SK-N-SH (cell line): ENCODE measurements at regions not wholly inside any gene's neighbourhood (a gene's known extent, or its start where the extent isn't known, plus 50 kb on each side); places are given as distances from the start of the nearest gene placed in this dataset.

Experiments used
- CTCF ChIA-PET: fragments of 300-600, 350-600 bp; formaldehyde crosslinking; extraction: SDS; loops from one replicate; lab custom pipeline; 2021; lab: Yijun Ruan, JAX
- POLR2A ChIA-PET: fragments of 350-600 bp; sonication (Branson Sonifier 250); formaldehyde crosslinking; extraction: SDS; loops from one replicate; lab custom pipeline; 2020; ENCODE audit warnings: antibody characterized with exemption, inconsistent platforms; lab: Yijun Ruan, JAX
- DNase-seq: peaks from one replicate; pipeline ENCODE4 v3.0.0; 2012
- H2AFZ ChIP-seq: fragments of 200-600 bp; sonication (generic); 2 replicates; pipeline ENCODE4 v1.8.1; 2016; ENCODE audit warnings: antibody characterized with exemption, mild to moderate bottlenecking, low read depth
- H3F3A ChIP-seq: fragments of 200-600 bp; sonication (generic); replicated peaks from 2 replicates; pipeline ENCODE3; 2016; ENCODE audit warnings: antibody characterized with exemption, mild to moderate bottlenecking; ENCODE audit not compliant: insufficient read depth
- H3K27ac ChIP-seq, 2 experiments: fragments of 200-500 bp in 1 of 2; fragments of 200-600 bp in 1 of 2; sonication (Bioruptor generic) in 1 of 2; sonication (generic), shearing (Covaris generic) in 1 of 2; 2 replicates each; pipeline versions ENCODE4 v1.5.1 to v1.6.1; 2014 to 2016; ENCODE audit warnings: low read depth in 2 of 2, inconsistent platforms in 1 of 2, low read length in 1 of 2, mild to moderate bottlenecking in 1 of 2, mixed read lengths in 1 of 2
- H3K27me3 ChIP-seq: fragments of 200-600 bp; sonication (generic), shearing (Covaris generic); 2 replicates; pipeline ENCODE4 v1.6.1; 2016; ENCODE audit warnings: mixed run types; ENCODE audit not compliant: insufficient read depth
- H3K36me3 ChIP-seq, 2 experiments: fragments of 200-500 bp in 1 of 2; fragments of 200-600 bp in 1 of 2; sonication (Bioruptor generic) in 1 of 2; sonication (generic) in 1 of 2; replicated peaks in 1 of 2; 2 replicates each; pipeline versions ENCODE3 to v1.5.1; 2014 to 2016; ENCODE audit warnings: low read length in 1 of 2, mild to moderate bottlenecking in 1 of 2; ENCODE audit not compliant: insufficient read depth in 2 of 2, control insufficient read depth in 1 of 2
- H3K4me1 ChIP-seq, 2 experiments: fragments of 200-500 bp in 1 of 2; fragments of 200-600 bp in 1 of 2; sonication (Bioruptor generic) in 1 of 2; sonication (generic), shearing (Covaris generic) in 1 of 2; 2 replicates each; pipeline versions ENCODE4 v1.5.1 to v1.6.1; 2014 to 2016; ENCODE audit warnings: low read depth in 1 of 2, low read length in 1 of 2, mixed run types in 1 of 2; ENCODE audit not compliant: insufficient read depth in 2 of 2, control insufficient read depth in 1 of 2
- H3K4me2 ChIP-seq: fragments of 200-600 bp; sonication (generic), shearing (Covaris generic); 2 replicates; pipeline ENCODE4 v1.6.1; 2017; ENCODE audit warnings: mixed run types
- H3K4me3 ChIP-seq, 2 experiments: fragments of 200-500 bp in 1 of 2; fragments of 200-600 bp in 1 of 2; sonication (Bioruptor generic) in 1 of 2; sonication (generic), shearing (Covaris generic) in 1 of 2; 2 replicates each; pipeline versions ENCODE4 v1.5.1 to v1.8.1; 2014 to 2016; ENCODE audit warnings: low read depth in 2 of 2, inconsistent platforms in 1 of 2, low read length in 1 of 2, mild to moderate bottlenecking in 1 of 2, mixed read lengths in 1 of 2, moderate library complexity in 1 of 2
- H3K79me2 ChIP-seq: fragments of 200-600 bp; sonication (generic); 2 replicates; pipeline ENCODE4 v1.8.1; 2017; ENCODE audit warnings: mild to moderate bottlenecking; ENCODE audit not compliant: insufficient read depth
- H3K9ac ChIP-seq: fragments of 200-600 bp; sonication (generic); 2 replicates; pipeline ENCODE4 v1.6.1; 2017; ENCODE audit warnings: mixed run types
- H3K9me2 ChIP-seq: fragments of 200-600 bp; sonication (generic); 2 replicates; pipeline ENCODE4 v1.6.1; 2017; ENCODE audit warnings: mixed run types
- H3K9me3 ChIP-seq: fragments of 200-600 bp; sonication (generic); 2 replicates; pipeline ENCODE4 v1.6.1; 2017; ENCODE audit warnings: mixed run types, mild to moderate bottlenecking, moderate library complexity
- H4K20me1 ChIP-seq: fragments of 200-600 bp; sonication (generic); 2 replicates; pipeline ENCODE4 v1.6.1; 2017; ENCODE audit warnings: mild to moderate bottlenecking, mixed run types; ENCODE audit not compliant: insufficient read depth
- FOSL2 ChIP-seq: IDR thresholded peaks from 2 replicates; pipeline ENCODE4 v1.4.0; 2012; ENCODE audit warnings: low read depth, mild to moderate bottlenecking, moderate library complexity, borderline replicate concordance
- NFIC ChIP-seq: IDR thresholded peaks from 2 replicates; pipeline ENCODE4 v1.4.0; 2012; ENCODE audit warnings: borderline replicate concordance
- POLR2AphosphoS5 ChIP-seq: IDR thresholded peaks from 2 replicates; pipeline ENCODE4 v1.6.1; 2012; ENCODE audit warnings: low read depth, low read length
- RXRA ChIP-seq: IDR thresholded peaks from 2 replicates; pipeline ENCODE4 v1.4.0; 2012; ENCODE audit warnings: low read depth, mild to moderate bottlenecking, borderline replicate concordance
- TCF12 ChIP-seq: IDR thresholded peaks from 2 replicates; pipeline ENCODE4 v1.4.0; 2012
- YY1 ChIP-seq: IDR thresholded peaks from 2 replicates; pipeline ENCODE4 v1.4.0; 2012; ENCODE audit warnings: low read depth, mild to moderate bottlenecking
- WGBS: methylation state at CpG from one replicate; pipeline ENCODE4 v1.1.6; 2017; ENCODE audit warnings: low lambda C conversion rate; 5-methylcytosine and 5-hydroxymethylcytosine counted together
- TF ChIP-seq, protein P1 (sequence below): fragments of 200-600 bp; sonication (generic); IDR thresholded peaks from 2 replicates; pipeline ENCODE4 v1.6.1; 2017; ENCODE audit warnings: antibody characterized with exemption, mild to moderate bottlenecking, moderate library complexity

- peak; percentile 49; the same call in 1 of the 2 replicates for TF ChIP-seq NFIC
- no peak for TF ChIP-seq YY1
- TF ChIP-seq POLR2AphosphoS5 = no peak
- 82% methylated on average over 21 of the region's 24 CpGs for WGBS
- peaks cover 33 to 55% of the 10 kb centered on the region in 2 experiments; a peak in 3 of 4 replicates for H3K4me1 ChIP-seq
- DNase-seq = no peak
- no peaks in the 10 kb centered on the region for H3K27me3 ChIP-seq
- H2AFZ ChIP-seq = no peak overlapping the region
- peaks cover 100% of the 10 kb centered on the region for H4K20me1 ChIP-seq
- no peaks in the 10 kb centered on the region for H3K9me3 ChIP-seq
- H3K36me3 ChIP-seq = peaks cover under 1 to 16% of the 10 kb centered on the region in 2 experiments
- peak overlapping the region; percentile 30; the same call in 1 of the 2 replicates for H3K4me2 ChIP-seq
- POLR2A ChIA-PET = no interaction called here
- peak overlapping the region; percentile 43 to 47; a peak in 3 of 4 replicates for H3K27ac ChIP-seq
- H3F3A ChIP-seq = peaks cover 5% of the 10 kb centered on the region
- H3K4me3 ChIP-seq = no peak overlapping the region
- no peaks in the 10 kb centered on the region for H3K9me2 ChIP-seq
- CTCF ChIA-PET = interaction anchor here (1.0 to 1.2 kb wide), 2 partner anchors 57 to 84 kb away, joined by 3 read pairs; no protein-coding TSS in a partner anchor
- peaks cover 98% of the 10 kb centered on the region for H3K79me2 ChIP-seq
- 0 out of 2 replicates have a peak overlapping the region, but pooled peaks have one; percentile 9 for H3K9ac ChIP-seq
These were observed 68.9 kb downstream of the NCOR2 start for GRCh38 chr12:124498275-124499189.

GRCh38 chr12:124497658-124498057 is 69.8 kb downstream of the NCOR2 start:
- H3K9me3 ChIP-seq = no peaks in the 10 kb centered on the region
- TF ChIP-seq TCF12 (no peak), YY1 (no peak), RXRA (no peak)
- peaks cover 98% of the 10 kb centered on the region for H3K79me2 ChIP-seq
- H3K9ac ChIP-seq = no peak overlapping the region
- peak; percentile 61 for DNase-seq
- H3K4me2 ChIP-seq = peak overlapping the region; percentile 30; the same call in 1 of the 2 replicates
- peak overlapping the region in 1 of 2 experiments; percentile 39; a peak in 2 of 4 replicates for H3K27ac ChIP-seq
- WGBS = 75% methylated on average over 4 of the region's 7 CpGs
- CTCF ChIA-PET = interaction anchor here (1.0 to 1.2 kb wide), 2 partner anchors 53 to 56 kb away, joined by 3 read pairs; no protein-coding TSS in a partner anchor
- peaks cover 33 to 57% of the 10 kb centered on the region in 2 experiments; a peak in 3 of 4 replicates for H3K4me1 ChIP-seq
- H3K27me3 ChIP-seq = no peaks in the 10 kb centered on the region
- H3K36me3 ChIP-seq = peaks cover 5 to 21% of the 10 kb centered on the region in 2 experiments
- H2AFZ ChIP-seq = no peak overlapping the region
- H4K20me1 ChIP-seq = peaks cover 100% of the 10 kb centered on the region
- no peaks in the 10 kb centered on the region for H3K9me2 ChIP-seq
- peaks cover 5% of the 10 kb centered on the region for H3F3A ChIP-seq
- H3K4me3 ChIP-seq = no peak overlapping the region
- POLR2A ChIA-PET = no interaction called here

GRCh38 chr12:124497039-124497438 is 70.4 kb downstream of the NCOR2 start:
- H3K36me3 ChIP-seq = peaks cover 5 to 23% of the 10 kb centered on the region in 2 experiments
- H4K20me1 ChIP-seq = peaks cover 100% of the 10 kb centered on the region
- peak overlapping the region in 1 of 2 experiments; percentile 39; a peak in 1 of 4 replicates for H3K27ac ChIP-seq
- no peak for TF ChIP-seq FOSL2
- TF ChIP-seq TCF12 = no peak
- TF ChIP-seq, protein P1, sequence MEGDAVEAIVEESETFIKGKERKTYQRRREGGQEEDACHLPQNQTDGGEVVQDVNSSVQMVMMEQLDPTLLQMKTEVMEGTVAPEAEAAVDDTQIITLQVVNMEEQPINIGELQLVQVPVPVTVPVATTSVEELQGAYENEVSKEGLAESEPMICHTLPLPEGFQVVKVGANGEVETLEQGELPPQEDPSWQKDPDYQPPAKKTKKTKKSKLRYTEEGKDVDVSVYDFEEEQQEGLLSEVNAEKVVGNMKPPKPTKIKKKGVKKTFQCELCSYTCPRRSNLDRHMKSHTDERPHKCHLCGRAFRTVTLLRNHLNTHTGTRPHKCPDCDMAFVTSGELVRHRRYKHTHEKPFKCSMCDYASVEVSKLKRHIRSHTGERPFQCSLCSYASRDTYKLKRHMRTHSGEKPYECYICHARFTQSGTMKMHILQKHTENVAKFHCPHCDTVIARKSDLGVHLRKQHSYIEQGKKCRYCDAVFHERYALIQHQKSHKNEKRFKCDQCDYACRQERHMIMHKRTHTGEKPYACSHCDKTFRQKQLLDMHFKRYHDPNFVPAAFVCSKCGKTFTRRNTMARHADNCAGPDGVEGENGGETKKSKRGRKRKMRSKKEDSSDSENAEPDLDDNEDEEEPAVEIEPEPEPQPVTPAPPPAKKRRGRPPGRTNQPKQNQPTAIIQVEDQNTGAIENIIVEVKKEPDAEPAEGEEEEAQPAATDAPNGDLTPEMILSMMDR = no peak
- TF ChIP-seq, all 33 proteins: peak for 0
- H3K79me2 ChIP-seq = peaks cover 98% of the 10 kb centered on the region
- ChIA-PET CTCF (interaction anchor here (1.0 kb wide), 2 partner anchors 10 to 54 kb away, joined by 3 read pairs; no protein-coding TSS in a partner anchor), POLR2A (no interaction called here)
- no peaks in the 10 kb centered on the region for H3K27me3 ChIP-seq
- H3K4me3 ChIP-seq = no peak overlapping the region
- H3K9ac ChIP-seq = no peak overlapping the region
- H3K9me3 ChIP-seq = no peaks in the 10 kb centered on the region
- DNase-seq = no peak
- WGBS = 91% methylated on average over 11 of the region's 13 CpGs
- H3K9me2 ChIP-seq = no peaks in the 10 kb centered on the region
- peaks cover 33 to 57% of the 10 kb centered on the region in 2 experiments; a peak in 3 of 4 replicates for H3K4me1 ChIP-seq
- no peak overlapping the region for H3K4me2 ChIP-seq
- no peak overlapping the region for H2AFZ ChIP-seq
- H3F3A ChIP-seq = peaks cover 5% of the 10 kb centered on the region
